ENCODE measurements at regions not wholly inside any gene's neighbourhood (a gene's known extent, or its start where the extent isn't known, plus 50 kb on each side); places are given as distances from the start of the nearest gene placed in this dataset.
A peak's percentile ranks its signal among the peaks of the same experiment; 100 is the strongest.

DNA sequence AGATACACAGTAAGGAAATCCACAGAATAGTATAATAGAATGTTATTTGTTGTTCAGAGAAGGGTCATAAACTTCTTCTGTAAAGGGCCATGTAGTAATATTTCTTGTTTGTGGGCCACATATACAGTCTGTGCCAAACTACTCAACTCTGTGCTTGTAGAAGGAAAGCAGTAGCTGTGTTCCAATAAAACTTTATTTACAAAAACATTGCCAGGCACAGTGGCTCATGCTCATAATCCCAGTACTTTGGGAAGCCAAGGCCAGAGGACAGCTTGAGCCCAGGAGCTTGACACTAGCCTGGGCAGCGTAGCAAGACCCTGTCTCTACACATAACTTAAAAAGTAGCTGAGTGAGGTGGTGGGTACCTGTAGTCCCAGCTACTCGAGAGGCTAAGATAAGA lies 612.8 kb upstream of the PSMD7 start:
- Histone ChIP-seq H3K27ac (ENCODE audit: low read depth in 1 of 2, low read length in 1 of 2) (no peak overlapping the region), H3K36me3 (ENCODE audit: control insufficient read depth in 4 of 4, insufficient read depth in 4 of 4, low read length in 4 of 4) (no peaks in the 10 kb centered on the region), H3K27me3 (ENCODE audit: control insufficient read depth in 3 of 3, insufficient read depth in 3 of 3, low read length in 2 of 3) (no peaks in the 10 kb centered on the region), H3K4me1 (ENCODE audit: control insufficient read depth in 5 of 5, insufficient read depth in 5 of 5, low read length in 5 of 5) (no peaks in the 10 kb centered on the region), H3K9ac (ENCODE audit: insufficient read depth in 1 of 2, low read length in 2 of 2) (no peak overlapping the region), H3K9me3 (ENCODE audit: control insufficient read depth in 4 of 4, insufficient read depth in 3 of 4, low read length in 3 of 4) (no peaks in the 10 kb centered on the region), H3K4me3 (no peak overlapping the region)
- TF ChIP-seq, protein P1, sequence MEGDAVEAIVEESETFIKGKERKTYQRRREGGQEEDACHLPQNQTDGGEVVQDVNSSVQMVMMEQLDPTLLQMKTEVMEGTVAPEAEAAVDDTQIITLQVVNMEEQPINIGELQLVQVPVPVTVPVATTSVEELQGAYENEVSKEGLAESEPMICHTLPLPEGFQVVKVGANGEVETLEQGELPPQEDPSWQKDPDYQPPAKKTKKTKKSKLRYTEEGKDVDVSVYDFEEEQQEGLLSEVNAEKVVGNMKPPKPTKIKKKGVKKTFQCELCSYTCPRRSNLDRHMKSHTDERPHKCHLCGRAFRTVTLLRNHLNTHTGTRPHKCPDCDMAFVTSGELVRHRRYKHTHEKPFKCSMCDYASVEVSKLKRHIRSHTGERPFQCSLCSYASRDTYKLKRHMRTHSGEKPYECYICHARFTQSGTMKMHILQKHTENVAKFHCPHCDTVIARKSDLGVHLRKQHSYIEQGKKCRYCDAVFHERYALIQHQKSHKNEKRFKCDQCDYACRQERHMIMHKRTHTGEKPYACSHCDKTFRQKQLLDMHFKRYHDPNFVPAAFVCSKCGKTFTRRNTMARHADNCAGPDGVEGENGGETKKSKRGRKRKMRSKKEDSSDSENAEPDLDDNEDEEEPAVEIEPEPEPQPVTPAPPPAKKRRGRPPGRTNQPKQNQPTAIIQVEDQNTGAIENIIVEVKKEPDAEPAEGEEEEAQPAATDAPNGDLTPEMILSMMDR (IDR thresholded peaks at IDR 0.05; ENCODE audit: control extremely low read depth, extremely low read depth) = no peak
- DNase-seq = no peak
- no peak for ATAC-seq (ENCODE audit: insufficient read depth, low FRiP score)
- 85 to 87% methylated on average over 2 of the region's 2 CpGs for WGBS, 2 donors

DNA sequence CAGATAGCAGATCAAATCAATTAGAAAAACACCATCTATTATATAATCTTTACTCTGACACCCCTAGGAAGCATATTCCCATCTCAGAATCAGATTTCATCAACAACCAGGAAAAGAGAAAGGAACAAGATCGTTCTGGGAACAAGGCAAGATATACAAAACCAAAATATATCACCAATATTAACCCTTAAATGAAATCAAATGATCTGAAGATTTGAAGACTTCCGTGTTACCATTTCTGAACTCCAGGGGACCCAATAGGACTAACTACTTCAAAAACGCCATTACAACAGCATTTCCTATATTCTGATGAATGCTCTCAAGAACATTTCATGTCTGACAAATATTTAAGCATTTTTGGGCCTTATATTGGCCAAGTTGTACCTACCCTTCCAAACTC lies 624.2 kb upstream of the ZFHX3 start:
- no peak overlapping the region for H3K9ac ChIP-seq (ENCODE audit: insufficient read depth in 1 of 2, low read length in 2 of 2)
- peaks cover 0 to 19% (median 0%) of the 10 kb centered on the region in 5 donors for H3K4me1 ChIP-seq (ENCODE audit: control insufficient read depth in 5 of 5, insufficient read depth in 5 of 5, low read length in 5 of 5)
- H3K4me3 ChIP-seq = no peak overlapping the region
- 53 to 58% methylated on average over 3 of the region's 3 CpGs for WGBS, 2 donors
- DNase-seq (no peak), ATAC-seq (ENCODE audit: insufficient read depth, low FRiP score) (no peak)
- TF ChIP-seq, protein P1 (IDR thresholded peaks at IDR 0.05; ENCODE audit: control extremely low read depth, extremely low read depth) = no peak
- H3K27ac ChIP-seq (ENCODE audit: low read depth in 1 of 2, low read length in 1 of 2) = no peak overlapping the region
- H3K27me3 ChIP-seq (ENCODE audit: control insufficient read depth in 3 of 3, insufficient read depth in 3 of 3, low read length in 2 of 3) = no peaks in the 10 kb centered on the region
- H3K36me3 ChIP-seq (ENCODE audit: control insufficient read depth in 4 of 4, insufficient read depth in 4 of 4, low read length in 4 of 4) = no peaks in the 10 kb centered on the region
- peaks cover 0 to 6% (median 2%) of the 10 kb centered on the region in 4 donors for H3K9me3 ChIP-seq (ENCODE audit: control insufficient read depth in 4 of 4, insufficient read depth in 3 of 4, low read length in 3 of 4)

DNA sequence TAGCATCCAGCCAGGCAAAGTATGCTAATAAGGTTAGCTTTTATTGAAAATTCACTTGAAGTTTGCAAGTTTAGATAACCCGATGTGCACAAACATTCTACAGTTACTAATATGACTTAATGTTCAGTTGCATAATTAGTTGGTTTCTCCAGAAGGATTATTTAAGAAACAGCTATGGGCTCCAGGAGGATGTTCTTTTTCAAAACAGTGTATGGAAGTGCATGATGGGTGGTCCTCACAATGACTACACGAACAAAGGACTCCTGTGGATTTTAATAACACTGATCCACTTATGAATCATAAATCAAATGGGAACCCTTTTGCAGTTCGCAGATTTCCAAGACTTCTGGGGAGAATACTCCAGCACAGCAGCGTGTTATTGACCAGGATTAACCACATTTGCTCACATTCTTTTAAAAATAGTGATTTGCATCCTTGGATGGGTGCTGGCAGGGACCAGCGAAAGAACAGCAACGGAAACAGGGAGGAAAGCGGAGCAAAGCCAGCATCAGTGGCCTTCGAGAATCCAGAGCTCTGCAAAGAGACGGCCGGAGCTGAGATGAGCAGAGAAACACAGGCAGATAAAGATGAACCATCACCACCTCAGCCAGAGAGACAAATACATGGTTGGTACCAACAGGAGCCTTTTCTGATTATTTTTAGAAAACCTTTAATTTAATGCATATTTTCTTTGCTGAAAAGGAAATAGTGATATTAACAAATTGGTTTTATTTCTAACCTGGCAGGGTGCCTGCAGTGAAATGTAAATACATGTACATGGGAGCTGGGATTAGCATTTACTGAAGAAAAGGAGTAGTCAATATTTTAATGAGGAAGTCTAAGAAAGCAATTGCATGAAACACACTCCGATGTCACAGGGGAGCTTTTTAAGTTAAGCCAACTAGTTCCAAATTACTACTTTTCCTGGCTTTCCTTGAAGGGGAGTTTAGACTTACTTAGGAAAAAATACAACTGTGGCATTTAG lies 623.2 kb upstream of the ZFHX3 start:
- H3K9me3 ChIP-seq (ENCODE audit: control insufficient read depth in 4 of 4, insufficient read depth in 3 of 4, low read length in 3 of 4) = peaks cover 0 to 6% (median 2%) of the 10 kb centered on the region in 4 donors
- H3K9ac ChIP-seq (ENCODE audit: insufficient read depth in 1 of 2, low read length in 2 of 2) = no peak overlapping the region
- H3K4me3 ChIP-seq = no peak overlapping the region
- WGBS, 2 donors = 32 to 36% methylated on average over 11 of the region's 11 CpGs
- TF ChIP-seq, protein P1 (IDR thresholded peaks at IDR 0.05; ENCODE audit: control extremely low read depth, extremely low read depth) = no peak
- DNase-seq (peak; percentile 20 to 82 (median 70)), ATAC-seq (ENCODE audit: insufficient read depth, low FRiP score) (no peak)
- no peak overlapping the region for H3K27ac ChIP-seq (ENCODE audit: low read depth in 1 of 2, low read length in 1 of 2)
- H3K4me1 ChIP-seq (ENCODE audit: control insufficient read depth in 5 of 5, insufficient read depth in 5 of 5, low read length in 5 of 5) = peaks cover 0 to 19% (median 0%) of the 10 kb centered on the region in 5 donors
- no peaks in the 10 kb centered on the region for H3K27me3 ChIP-seq (ENCODE audit: control insufficient read depth in 3 of 3, insufficient read depth in 3 of 3, low read length in 2 of 3)
- no peaks in the 10 kb centered on the region for H3K36me3 ChIP-seq (ENCODE audit: control insufficient read depth in 4 of 4, insufficient read depth in 4 of 4, low read length in 4 of 4)

Data from lung (tissue), 11 donors.